ENCODE measurements at regions not wholly inside any gene's neighbourhood (a gene's known extent, or its start where the extent isn't known, plus 50 kb on each side); places are given as distances from the start of the nearest gene placed in this dataset.

DNA sequence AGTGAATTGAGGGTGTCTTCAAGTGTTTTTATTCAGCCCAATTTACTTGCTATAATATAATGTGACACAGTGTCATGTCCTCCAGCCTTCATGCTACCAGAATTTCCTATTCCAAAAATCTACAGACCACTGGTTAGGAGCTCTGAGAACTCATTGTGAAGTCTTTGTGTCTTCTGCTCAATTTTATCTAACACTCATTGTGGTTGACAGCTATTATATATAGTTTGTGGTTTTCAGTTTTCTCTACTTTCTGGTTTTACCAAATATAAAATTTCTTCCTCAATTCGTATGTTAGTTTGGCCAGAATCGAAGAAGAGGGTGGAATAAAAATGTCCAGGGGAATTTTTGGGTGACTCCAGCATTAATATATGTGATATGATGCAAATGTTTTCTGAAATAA lies 509.3 kb upstream of the NUDT12 start (continued):
- TF ChIP-seq, protein P1, sequence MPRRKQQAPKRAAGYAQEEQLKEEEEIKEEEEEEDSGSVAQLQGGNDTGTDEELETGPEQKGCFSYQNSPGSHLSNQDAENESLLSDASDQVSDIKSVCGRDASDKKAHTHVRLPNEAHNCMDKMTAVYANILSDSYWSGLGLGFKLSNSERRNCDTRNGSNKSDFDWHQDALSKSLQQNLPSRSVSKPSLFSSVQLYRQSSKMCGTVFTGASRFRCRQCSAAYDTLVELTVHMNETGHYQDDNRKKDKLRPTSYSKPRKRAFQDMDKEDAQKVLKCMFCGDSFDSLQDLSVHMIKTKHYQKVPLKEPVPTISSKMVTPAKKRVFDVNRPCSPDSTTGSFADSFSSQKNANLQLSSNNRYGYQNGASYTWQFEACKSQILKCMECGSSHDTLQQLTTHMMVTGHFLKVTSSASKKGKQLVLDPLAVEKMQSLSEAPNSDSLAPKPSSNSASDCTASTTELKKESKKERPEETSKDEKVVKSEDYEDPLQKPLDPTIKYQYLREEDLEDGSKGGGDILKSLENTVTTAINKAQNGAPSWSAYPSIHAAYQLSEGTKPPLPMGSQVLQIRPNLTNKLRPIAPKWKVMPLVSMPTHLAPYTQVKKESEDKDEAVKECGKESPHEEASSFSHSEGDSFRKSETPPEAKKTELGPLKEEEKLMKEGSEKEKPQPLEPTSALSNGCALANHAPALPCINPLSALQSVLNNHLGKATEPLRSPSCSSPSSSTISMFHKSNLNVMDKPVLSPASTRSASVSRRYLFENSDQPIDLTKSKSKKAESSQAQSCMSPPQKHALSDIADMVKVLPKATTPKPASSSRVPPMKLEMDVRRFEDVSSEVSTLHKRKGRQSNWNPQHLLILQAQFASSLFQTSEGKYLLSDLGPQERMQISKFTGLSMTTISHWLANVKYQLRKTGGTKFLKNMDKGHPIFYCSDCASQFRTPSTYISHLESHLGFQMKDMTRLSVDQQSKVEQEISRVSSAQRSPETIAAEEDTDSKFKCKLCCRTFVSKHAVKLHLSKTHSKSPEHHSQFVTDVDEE (CRISPR knock-in tag; IDR thresholded peaks at IDR 0.05) = no peak
- TF ChIP-seq PATZ1 (CRISPR knock-in tag; IDR thresholded peaks at IDR 0.05; ENCODE audit: borderline replicate concordance) (no peak), ZNF565 (CRISPR knock-in tag; conservative IDR thresholded peaks at IDR 0.05; ENCODE audit: low read depth) (no peak), RARB (CRISPR knock-in tag; IDR thresholded peaks at IDR 0.05) (no peak), CSDC2 (CRISPR knock-in tag; IDR thresholded peaks at IDR 0.05) (no peak), CSRNP3 (CRISPR knock-in tag; IDR thresholded peaks at IDR 0.05) (no peak), ARNTL (CRISPR knock-in tag; IDR thresholded peaks at IDR 0.05; ENCODE audit: borderline replicate concordance, low read depth) (no peak)

GRCh38 chr5:104062621-104063377 lies 500.2 kb upstream of the NUDT12 start:
- TF ChIP-seq CSDC2 (CRISPR knock-in tag; IDR thresholded peaks at IDR 0.05) = no peak
- no peak for TF ChIP-seq CSRNP3 (CRISPR knock-in tag; IDR thresholded peaks at IDR 0.05)
- no peak for TF ChIP-seq ZNF565 (CRISPR knock-in tag; conservative IDR thresholded peaks at IDR 0.05; ENCODE audit: low read depth)
- TF ChIP-seq ZNF70 (CRISPR knock-in tag; IDR thresholded peaks at IDR 0.05) = no peak
- ATAC-seq = no peak

- TF ChIP-seq PATZ1 (CRISPR knock-in tag; IDR thresholded peaks at IDR 0.05; ENCODE audit: borderline replicate concordance) = no peak
- no peak for TF ChIP-seq RARB (CRISPR knock-in tag; IDR thresholded peaks at IDR 0.05)
- TF ChIP-seq ZC3H10 (CRISPR knock-in tag; IDR thresholded peaks at IDR 0.05) = no peak
- TF ChIP-seq, protein P1 (CRISPR knock-in tag; IDR thresholded peaks at IDR 0.05) = no peak
- ATAC-seq = no peak
Measured at GRCh38 chr5:104061707-104062106, 499.1 kb upstream of the NUDT12 start.

- TF ChIP-seq ZC3H10 (CRISPR knock-in tag; IDR thresholded peaks at IDR 0.05) (peak; percentile 72), TCF4 (CRISPR knock-in tag; IDR thresholded peaks at IDR 0.05; ENCODE audit: borderline replicate concordance) (no peak), RARB (CRISPR knock-in tag; IDR thresholded peaks at IDR 0.05) (peak; percentile 59; the same call in 1 of the 2 replicates), BACH2 (CRISPR knock-in tag; IDR thresholded peaks at IDR 0.05; ENCODE audit: borderline replicate concordance) (no peak), ZFP3 (CRISPR knock-in tag; IDR thresholded peaks at IDR 0.05) (no peak), CSRNP3 (CRISPR knock-in tag; IDR thresholded peaks at IDR 0.05) (no peak), POU6F1 (CRISPR knock-in tag; IDR thresholded peaks at IDR 0.05; ENCODE audit: borderline replicate concordance, low read depth) (no peak), TOX (CRISPR knock-in tag; IDR thresholded peaks at IDR 0.05; ENCODE audit: borderline replicate concordance) (peak; percentile 70; the same call in 1 of the 2 replicates), ESRRG (CRISPR knock-in tag; IDR thresholded peaks at IDR 0.05) (no peak), ISL1 (CRISPR knock-in tag; IDR thresholded peaks at IDR 0.05) (peak; percentile 67)
- ATAC-seq = peak; percentile 92
Measured at GRCh38 chr5:104053353-104053649, 490.7 kb upstream of the NUDT12 start.
